AG09309 (cell line): ENCODE measurements at regions not wholly inside any gene's neighbourhood (a gene's known extent, or its start where the extent isn't known, plus 50 kb on each side); places are given as distances from the start of the nearest gene placed in this dataset.

ENCODE experiments used
- DNase-seq: peaks from one replicate; pipeline ENCODE4 v3.0.0-alpha.2; 2010; ENCODE audit warnings: low read depth
- H3K4me3 ChIP-seq: 2 replicates; pipeline ENCODE4 v1.5.1; 2011; ENCODE audit warnings: mild to moderate bottlenecking, low read depth, low read length, moderate library complexity; ENCODE audit not compliant: control insufficient read depth
- TF ChIP-seq, protein P1 (sequence below): IDR thresholded peaks from 2 replicates; pipeline ENCODE4 v1.5.1; 2011; ENCODE audit warnings: mild to moderate bottlenecking, low read depth, low read length, inconsistent platforms; ENCODE audit not compliant: insufficient read depth, control insufficient read depth; ENCODE audit errors: missing control alignments

DNA sequence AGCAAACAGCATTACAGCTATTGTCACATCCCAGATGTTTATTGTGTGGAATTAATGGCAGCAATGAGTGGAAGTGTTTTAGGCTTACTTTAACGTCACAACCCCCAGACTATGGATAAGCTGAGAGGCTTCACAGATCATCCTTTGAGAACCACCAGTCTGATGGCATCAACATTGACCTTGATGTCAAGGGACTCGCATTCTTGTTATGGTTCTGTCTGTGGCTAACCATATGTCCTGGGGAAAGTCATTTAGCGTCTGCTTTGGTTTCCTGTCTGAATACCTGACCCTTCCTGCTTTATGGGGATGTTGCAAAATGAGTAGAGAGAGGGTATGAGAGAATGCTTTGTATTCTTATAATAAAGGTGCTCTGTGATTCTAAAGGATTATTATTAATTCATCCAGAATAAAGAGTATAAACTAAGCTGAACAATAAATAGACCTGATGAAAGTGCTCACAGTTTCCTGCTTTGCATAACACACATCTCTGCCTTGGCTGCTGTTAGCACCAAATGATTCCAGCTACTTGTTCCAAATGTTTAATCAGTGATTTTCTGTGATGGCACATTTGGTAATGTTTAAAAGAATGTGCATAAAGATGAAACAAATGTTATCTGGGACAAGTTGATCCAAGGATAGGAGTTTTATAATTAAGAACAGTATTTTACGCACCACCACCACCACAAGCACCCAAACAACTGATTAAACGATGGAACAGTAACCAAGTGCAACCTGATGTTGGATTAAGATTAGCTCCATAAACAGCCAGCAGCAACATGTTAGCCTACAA, 116.9 kb upstream of the LRIG3 start:
- no peak overlapping the region for H3K4me3 ChIP-seq
- TF ChIP-seq, protein P1, sequence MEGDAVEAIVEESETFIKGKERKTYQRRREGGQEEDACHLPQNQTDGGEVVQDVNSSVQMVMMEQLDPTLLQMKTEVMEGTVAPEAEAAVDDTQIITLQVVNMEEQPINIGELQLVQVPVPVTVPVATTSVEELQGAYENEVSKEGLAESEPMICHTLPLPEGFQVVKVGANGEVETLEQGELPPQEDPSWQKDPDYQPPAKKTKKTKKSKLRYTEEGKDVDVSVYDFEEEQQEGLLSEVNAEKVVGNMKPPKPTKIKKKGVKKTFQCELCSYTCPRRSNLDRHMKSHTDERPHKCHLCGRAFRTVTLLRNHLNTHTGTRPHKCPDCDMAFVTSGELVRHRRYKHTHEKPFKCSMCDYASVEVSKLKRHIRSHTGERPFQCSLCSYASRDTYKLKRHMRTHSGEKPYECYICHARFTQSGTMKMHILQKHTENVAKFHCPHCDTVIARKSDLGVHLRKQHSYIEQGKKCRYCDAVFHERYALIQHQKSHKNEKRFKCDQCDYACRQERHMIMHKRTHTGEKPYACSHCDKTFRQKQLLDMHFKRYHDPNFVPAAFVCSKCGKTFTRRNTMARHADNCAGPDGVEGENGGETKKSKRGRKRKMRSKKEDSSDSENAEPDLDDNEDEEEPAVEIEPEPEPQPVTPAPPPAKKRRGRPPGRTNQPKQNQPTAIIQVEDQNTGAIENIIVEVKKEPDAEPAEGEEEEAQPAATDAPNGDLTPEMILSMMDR, result no peak
- no peak for DNase-seq

DNA sequence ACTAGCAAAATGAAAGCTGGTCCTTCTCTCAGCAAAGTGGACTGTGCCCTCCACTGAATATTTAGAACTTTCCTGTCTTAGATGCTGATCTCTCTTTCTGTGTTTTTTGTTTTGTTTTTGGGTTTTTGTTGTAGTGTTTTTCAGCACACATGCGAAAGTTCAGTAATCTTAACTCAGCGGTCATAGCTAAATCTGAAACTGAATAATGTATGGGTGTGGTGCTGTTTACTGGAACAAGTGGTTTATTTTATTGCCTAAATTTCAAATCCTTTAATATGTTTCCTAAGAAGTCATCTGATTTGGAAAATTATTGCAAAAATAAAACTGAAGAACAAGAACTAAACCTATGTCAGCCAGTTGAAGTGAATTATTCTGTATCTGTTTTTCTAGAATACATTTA, 116.0 kb upstream of the LRIG3 start:
- DNase-seq, result no peak
- TF ChIP-seq, protein P1, result no peak
- no peak overlapping the region for H3K4me3 ChIP-seq

GRCh38 chr12:59031313-59031712, 111.0 kb upstream of the LRIG3 start:
- TF ChIP-seq, protein P1, result no peak
- no peak for DNase-seq
- no peak overlapping the region for H3K4me3 ChIP-seq

DNA sequence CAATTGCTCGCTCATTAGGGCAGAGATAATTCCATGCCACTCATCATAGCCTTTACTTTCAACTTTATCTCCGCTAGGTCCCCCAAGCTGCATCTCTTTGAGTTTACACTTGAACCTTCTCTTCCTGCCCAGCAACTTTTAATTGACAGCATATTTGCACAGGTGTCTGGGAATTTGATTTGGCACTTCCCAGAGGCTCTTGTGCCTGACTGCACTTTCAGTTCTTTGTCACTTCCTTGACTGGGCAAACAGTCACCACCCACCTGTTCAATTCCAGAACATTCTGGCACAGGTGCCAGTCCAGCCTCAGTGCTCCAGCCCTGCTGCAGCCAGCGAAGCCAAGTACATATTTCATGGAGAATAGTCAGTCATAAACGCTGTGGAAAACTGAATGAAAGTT, 110.1 kb upstream of the LRIG3 start:
- TF ChIP-seq, protein P1, result no peak
- no peak for DNase-seq
- H3K4me3 ChIP-seq, result no peak overlapping the region

DNA sequence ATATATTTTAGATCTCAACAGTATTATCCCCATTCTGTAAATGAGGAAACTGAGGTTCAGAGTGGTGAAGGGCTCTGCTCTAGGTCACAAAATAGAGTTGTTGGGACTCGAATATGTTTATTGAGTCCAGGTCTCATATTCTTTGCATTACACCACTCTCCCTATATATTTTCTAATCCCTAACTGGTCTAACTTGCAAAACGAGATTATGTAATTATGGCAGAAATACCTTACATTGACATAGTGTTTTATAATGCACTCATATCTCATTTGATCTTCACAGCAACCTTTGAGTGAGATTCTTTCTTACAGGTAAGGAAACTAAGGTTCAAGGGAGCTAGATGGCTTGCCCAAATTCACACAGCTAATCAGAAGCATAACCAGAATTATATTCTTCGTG, 106.9 kb upstream of the LRIG3 start:
- DNase-seq, result no peak
- H3K4me3 ChIP-seq, result no peak overlapping the region
- TF ChIP-seq, protein P1, result no peak

- no peak overlapping the region for H3K4me3 ChIP-seq
- no peak for DNase-seq
- TF ChIP-seq, protein P1, result no peak
These were observed 103.6 kb upstream of the LRIG3 start for GRCh38 chr12:59023861-59024424.
